DMS 273 treated with DMSO at 0.1 percent for 48 hours (cell line): ENCODE measurements at regions not wholly inside any gene's neighbourhood (a gene's known extent, or its start where the extent isn't known, plus 50 kb on each side); places are given as distances from the start of the nearest gene placed in this dataset.
"Not testable (repeated sequence)": the region's sequence is repeated elsewhere in the genome, so short reads cannot be mapped to it uniquely, and the experiment has no call there.

Source experiments
- DNase-seq: peaks from one replicate; lab custom pipeline; 2025; lab: John Stamatoyannopoulos, UW

DNA sequence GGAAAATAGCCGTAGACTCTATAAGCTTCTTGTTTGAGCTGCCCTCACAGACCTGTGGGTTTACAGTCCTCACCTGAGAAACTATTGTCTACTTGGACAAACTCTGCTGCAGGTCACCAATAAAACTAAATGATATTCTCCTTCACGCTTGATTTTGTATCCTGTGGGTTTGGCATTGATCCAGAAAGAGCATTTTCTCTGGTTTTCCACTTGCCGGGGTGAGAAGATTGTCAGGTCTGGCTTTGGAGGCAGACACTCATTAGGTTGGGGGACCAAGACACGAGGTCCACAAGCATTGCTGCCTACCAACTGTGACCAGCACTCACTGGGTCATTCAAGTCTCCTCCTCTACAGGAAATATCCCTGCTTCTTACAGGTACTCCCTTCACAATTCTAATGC, 68.5 kb downstream of the CDC14C start:
- DNase-seq: no peak

DNA sequence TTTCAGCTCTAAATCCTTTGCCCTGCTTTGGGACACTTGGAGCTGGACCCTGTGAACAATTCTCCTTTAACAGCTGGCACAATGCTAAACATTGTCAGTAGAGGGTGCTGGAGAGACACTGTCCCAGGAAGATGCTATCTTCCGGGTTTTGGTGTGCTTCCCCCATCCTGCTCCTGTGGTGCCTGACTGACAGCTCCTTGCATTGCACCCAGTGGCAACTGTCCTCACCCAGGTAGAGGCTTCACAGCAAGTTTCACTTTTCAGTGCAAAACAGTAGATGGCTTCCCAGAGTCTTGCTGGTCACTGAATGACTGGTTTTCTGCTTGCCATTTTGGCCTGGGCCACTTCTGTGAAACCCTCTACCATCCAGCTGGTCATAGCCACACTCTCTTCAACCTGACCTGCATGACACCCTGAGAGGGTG, 77.3 kb downstream of the CDC14C start:
- DNase-seq: no peak

DNA sequence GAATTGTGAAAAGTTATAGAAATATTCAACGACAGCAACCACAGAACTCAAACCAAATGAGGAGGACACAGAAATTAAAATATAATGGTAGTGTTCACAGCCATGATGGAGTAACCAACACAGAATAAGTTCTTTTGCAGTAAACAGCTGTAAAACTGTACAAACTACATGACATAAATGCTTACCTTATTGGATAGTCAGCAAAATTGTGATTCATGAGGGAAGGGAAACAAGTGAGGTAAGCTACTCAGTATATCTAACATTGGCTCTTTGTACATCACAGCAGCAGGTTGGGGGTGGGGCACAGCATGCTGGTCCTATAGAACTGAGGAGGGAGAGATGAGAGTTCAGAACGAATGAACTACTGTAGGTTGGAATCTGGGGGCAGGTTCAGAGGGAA, 86.4 kb downstream of the CDC14C start:
- DNase-seq: no peak

DNA sequence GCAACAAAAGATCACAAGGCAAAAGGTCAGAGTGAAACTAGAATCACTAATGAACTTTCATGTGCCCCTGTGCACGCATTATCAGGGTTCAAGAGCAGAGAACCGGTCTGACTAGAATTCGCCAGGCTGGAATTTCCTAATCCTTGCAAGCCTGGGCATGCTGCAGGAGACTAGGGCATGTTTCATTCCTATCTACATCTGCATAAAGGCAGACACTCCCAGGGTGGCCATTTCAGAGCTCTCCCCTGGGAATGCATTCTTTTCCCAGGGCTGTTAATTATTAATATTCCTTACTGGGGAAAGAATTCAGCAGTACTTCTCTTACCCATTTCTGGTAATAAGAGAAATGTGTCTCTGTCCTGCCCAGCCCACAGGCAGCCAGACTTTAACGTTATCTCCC, 90.5 kb downstream of the CDC14C start:
- DNase-seq: no peak

DNA sequence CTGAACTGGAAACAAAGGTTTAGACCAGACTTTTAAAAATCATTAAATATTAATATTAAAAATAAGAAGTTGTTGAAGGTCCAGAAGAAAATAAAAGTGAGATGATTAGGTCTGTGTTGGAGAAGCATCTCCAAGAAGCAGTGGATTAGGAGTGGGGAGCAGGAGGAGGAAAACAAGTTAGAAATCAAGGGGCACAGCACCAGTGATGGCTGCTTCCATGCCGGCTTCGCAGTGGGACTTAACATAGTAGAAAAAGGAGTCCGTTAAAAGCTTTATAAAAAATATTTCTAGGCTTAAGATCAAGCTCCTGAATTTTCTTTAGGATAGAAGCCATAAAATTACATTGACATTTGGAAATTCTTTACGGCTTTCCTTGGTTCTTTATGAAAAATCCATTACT, 95.8 kb downstream of the CDC14C start:
- no peak for DNase-seq

DNA sequence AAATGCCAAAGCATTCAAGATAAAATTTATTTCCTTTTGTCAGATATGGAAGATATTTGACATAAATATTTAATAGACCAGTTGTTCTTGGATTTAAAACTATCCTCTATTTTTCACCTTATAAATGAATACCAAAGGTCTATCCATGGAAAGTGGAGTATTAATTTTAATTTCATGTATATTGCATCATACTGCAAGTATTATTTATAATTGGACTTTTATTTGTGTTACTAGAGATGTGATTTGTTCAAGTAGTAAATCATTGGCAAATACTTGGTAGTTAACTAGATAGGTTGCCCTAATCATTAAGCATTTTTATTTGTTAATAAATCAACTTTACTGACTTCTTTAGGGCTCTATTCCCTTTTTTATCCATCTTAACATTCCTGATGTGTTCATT, 98.1 kb downstream of the CDC14C start:
- DNase-seq: no peak

DNA sequence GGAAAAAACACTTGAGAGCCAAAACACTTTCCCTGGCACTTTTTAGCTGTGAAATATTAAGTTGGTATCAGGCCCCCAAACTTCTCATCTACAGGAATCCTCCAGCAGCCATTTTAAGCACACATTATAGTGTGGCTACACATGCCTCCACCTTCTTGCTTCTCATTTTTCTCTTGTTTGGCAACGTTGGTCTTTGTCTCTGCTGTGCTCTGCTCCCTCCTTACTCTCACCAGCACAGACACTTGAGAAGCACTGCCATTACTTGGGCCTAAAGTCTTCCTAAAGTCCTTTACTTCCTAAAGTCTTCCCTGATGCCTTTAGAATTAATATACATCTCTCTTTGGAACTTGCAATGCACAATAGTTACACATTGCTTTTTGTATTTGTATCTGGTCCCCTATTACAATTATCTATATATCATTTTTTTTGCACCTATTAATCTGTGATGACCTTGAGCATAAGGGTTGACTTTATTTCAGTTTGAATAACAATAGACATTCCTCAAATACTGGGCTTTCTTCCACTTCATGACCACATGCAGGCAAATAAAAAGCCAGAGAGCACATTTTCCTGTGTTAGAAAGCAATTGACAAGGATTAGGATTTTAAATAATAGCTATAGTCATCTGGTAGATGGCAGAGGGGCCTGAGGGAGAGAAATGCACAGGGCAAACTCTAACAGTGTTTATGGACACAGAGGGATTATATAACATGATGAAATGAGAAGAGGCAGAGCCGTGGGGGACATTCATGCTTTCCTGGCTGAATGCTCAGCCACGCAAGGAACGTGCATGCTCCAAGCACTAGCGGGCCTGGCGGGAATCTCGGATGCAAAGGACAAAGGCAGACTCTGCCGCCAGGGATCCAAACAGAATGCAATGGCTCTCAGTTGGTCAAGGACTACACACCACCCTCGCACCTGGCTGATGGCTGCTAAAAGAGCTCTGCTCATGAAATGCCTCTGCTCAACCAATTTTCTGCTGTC, 99.3 kb downstream of the CDC14C start:
- no peak for DNase-seq

DNA sequence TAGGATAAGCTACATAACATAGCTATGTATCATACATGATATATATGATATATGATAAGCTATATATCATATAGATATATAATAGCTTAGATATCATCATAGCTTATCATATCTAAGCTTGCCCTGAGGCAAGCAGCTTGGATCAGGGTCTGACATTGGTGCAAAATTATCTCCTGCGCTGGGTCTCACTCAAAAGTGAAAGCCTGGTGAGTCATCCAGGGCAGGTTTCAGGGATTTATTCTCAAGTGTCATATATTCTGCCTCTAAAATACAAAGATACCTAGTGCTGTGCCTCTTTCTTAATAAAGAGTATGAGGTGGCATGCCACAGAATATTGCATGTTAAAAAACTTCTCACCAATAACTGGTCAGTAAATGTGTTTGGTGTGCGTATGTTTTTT, 105.9 kb downstream of the CDC14C start:
- DNase-seq: no peak

DNA sequence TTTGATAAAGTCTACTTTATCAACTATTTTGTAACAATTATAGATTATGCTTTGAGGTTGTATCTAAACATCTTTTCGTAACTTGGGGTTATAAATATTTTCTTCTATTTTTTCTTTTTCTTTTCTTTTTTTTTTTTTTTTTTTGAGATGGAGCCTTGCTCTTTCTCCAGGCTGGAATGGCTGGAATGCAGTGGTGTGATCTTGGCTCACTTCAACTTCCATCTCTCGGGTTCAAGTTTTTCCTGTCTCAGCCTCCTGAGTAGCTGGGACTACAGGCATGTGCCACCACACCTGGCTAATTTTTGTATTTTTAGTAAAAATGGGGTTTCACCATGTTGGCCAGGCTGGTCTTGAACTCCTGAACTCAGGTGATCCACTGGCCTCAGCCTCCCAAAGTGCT, 108.8 kb downstream of the CDC14C start:
- not testable (repeated sequence) for DNase-seq

DNA sequence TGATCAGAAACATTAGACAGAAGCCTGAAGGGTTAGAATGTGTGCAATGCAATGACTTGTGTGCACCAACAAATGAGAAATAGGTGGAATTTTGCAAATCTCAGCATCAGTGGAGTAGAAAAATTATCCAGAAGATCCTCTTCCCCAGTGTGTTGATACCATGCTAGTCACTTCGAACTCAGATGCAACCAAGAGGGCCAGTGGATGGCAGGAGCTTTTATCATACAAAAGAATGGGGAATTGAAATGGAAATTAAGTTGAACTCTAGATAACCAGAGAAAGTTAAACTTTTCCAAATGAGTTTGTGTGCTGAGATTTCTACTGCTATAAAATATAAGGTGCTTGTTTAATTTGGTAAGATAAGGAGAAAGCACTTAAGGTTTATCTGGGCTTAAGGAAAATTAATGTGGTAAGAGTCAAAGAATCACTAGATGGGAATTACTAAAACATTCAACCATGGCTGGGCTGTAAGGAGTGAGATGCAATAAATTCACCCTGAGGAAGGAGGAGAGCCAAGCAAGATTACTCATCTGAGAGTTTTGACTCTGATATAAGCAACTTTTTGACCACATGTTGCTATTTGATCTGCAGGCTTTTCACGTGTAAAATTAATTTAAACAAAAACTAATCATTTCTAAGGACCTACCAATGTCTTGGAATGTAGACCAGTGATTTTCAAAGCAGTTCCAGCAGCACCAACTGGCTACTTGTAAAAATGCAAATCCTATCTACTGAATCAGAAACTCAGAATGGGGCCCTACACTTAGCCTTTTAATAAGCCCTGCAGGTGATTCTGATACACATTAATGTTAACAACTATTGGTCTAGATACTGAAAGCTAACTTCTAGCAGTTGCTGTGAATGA, 113.2 kb downstream of the CDC14C start:
- DNase-seq: no peak

DNA sequence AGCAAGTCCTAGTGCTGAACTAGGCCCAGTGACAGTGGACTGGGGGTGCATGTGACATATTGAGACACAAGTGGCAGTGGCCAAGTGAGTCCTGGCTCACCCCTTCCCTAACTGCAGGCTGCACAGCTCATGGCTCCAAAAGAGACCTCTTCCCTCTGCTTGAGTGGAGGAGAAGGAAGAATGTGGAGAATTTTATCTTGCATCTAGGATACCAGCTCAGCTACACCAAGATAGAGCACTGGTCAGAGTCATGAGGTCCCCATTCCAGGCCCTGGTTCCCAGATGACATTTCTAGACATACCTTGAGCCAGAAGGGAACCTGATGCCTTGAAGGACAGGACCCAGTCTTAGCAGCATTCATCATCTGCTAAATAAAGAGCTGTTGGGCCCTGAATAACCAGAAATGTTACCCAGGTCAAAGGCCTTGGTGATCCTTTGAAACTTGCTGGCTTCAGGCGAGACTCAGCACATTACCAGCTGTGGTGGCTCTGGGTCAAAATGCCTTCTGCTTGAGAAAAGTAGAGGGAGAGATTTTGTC, 114.5 kb downstream of the CDC14C start:
- DNase-seq: no peak

DNA sequence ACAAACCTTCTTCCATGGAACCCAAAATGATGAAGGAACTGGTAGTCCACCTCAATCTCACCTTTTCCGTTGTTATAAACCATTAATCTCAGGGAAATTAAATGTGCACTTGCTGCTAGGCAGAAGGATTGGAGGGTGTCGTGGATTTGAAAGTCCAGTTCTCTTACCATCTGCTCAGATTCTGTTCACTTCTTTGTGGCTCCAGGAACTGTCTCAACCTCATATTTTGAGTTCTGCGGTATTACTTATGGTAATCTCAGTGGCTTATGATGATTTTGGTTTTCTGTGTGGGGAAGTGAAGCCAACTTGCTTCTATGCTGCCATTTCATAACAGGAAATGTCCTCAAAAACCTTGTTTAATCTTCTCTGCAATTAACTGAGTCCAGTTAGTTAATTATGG, 136.4 kb downstream of the CDC14C start:
- DNase-seq: no peak

DNA sequence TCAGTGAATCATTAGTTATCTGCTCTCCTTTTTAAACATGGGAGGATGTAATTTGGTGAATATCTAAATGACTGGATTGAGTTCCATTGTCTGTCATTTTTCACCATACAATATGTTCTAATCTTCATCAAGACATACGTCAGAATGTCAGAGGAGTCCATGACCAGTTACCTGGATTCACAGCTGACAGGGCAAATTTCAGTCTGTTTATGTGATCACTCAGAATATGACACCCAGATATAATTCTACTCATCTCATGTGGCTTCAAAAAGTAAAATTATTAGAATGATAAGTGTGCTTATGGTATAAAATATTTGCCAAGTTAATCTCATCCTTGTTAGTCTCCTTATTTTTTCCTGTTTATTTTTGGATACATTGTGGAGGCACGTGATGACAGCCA, 150.2 kb downstream of the CDC14C start:
- no peak for DNase-seq

DNA sequence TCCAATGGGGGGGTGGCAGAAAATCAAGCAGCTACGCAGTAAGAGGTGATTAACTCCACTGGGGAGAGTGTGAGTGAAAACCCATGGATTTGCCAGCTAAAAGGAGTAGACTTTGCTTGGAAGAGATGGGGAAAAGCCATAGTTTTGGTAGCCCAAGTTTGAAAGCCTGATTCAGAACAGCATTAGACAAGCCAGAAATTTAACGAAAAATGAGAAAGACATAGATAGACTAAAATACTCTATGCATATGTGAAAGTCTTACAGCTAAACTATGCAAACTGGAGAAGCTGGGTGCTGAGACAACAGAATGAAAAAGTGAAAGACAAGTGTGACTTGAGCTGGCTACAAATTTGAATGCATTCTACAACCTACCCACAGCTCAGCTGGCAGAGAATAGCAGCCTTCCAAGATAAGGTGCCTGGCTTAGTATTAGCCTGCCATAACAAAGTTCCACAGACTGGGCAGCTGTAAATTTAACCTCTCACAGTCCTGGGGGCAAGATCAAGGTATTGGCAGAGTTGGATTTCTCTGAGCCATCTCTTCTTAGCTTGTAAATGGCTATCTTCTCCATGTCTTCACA, 156.6 kb downstream of the CDC14C start:
- no peak for DNase-seq

DNA sequence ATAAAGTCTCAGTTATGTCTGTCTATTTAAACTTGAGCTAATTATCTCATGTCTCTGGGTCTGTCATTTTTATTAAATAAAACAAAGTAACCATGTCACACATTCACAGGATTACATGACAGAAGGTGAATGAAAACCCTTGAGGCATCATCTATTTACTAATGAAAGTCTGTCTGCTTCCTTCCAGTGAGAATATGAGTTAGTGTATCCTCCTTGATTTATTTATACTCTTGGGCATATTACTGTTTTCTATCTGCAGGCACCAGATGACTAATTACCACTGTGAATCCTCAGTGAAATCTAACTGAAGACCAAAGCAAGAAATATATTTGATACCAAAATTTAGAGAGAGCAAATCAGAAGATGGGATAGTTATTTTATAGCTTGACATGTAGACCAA, 163.7 kb downstream of the CDC14C start:
- DNase-seq: no peak

DNA sequence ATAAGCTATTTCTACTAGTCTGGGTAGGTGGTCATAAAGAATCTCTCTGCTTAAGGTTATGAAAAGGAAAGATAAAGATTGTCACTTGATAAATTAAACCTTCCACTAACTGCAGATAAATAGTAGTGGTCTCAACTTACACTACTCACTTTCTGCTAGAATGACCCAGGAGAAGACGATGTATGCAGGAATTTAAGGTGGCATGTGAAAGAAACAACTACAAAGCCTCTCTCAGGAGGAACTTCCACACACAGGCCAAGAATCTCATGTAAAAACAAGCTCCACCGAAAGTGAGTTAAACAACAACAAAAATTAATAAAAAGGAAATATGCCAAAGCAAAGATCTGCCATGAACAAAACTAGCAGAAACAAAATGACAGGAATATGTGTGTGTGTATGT, 165.4 kb downstream of the CDC14C start:
- no peak for DNase-seq

DNA sequence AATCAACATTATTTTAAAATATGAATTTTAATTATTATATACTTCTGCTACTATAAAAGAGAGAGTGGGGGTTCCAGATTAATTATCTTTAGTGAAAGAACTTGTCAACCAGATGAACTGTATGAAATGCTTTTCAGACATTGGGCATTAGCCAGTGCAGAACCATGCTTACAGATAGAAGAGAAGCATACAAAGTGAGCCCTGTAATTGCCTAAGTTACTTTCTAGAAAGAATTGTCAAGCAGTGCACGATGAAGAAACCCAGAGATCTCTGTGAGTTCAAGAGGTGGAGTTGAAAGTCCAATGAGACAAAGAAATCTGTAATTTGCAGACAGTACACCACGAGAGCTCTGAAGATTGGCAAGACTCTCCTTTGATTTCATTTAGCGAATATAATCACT, 166.7 kb downstream of the CDC14C start:
- no peak for DNase-seq

DNA sequence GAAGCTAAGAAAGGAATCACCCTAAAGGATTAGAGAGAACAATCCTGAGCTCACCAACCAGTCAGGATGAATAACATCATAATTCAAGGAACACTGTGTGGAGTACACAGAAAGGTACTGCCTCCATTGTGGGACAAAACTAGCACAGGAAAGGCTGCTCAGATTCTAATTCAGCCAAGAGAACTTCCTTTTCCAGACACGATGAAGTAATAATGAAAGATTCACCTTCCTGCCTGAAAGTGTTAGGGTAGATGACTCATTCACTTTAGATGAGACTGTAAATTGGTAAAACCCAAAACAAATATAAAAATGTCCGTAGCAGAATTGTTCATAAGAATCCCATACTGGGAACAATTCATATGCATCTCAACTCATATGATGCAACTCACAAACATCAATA, 167.2 kb downstream of the CDC14C start:
- no peak for DNase-seq

DNA sequence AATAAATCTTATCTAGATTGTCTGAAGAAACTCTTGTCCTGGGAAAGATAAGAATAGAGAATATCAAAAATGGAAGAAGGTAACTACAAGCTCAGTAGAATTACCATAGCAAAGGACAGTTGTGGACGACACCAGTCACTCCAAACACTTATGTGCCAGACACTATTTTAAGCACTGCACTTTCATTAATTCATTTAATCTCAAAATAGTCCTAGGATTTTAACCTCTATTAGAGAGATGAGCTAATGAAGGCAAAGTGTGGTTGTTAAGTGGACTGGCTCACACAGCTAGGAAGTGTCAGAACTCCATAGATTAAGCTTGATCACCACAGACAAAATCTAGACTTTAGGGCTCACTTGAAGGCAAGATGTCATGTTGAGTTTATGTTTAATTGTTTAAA, 168.9 kb downstream of the CDC14C start:
- no peak for DNase-seq

DNA sequence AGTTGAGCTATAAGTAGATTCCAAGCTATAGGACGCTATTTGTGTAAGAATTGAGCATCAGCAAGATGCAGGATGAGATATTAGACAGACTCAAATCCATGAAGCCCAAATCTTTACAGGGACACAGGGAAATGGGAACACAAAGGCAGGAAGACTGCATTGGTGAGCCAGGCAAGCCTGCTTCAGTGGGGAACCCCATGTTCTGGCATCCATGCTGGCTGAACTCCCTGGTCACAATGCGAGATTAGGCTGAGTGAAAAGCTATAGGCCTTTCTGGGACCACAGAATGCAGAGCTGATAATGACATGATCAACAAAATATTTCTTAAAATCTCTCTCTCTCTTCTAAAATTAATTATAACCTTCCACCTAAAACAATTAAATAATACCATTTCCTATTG, 170.5 kb downstream of the CDC14C start:
- DNase-seq: no peak

DNA sequence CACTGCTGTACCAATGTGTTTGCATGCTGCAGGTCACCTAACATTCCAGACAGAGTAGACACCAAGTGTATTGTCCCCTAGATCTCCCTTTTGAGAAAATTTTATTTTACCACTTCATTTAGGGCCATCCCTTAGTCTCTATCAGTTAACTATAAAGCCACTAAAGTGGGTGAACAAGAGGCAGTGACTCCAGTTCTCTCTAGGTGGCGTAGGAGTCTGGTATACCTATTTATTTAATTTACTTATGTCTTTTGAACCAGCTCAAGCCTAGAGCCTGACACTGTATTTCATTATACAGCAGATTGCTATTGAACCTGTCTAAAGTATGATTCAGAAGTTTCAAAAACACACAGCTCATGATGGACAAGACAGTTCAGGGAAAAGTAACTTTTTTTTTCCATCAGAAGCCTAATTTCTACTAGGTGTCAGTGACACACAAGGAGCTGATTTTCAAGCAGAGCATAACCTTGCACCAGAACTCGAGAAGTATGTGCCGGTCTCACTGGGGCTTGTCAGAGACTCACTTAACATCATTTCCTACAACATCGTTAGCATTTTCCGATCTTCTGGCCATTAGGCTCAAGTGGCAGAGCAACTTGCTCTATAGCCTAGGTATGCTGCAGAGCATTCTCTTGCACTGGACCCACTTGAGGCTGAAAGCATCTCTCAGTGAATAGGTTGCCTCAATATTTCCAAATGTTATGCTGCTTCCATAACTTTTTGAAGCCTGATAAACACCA, 175.4 kb downstream of the CDC14C start:
- DNase-seq: no peak
